G401.6 (cell line): ENCODE measurements at regions not wholly inside any gene's neighbourhood (a gene's known extent, or its start where the extent isn't known, plus 50 kb on each side); places are given as distances from the start of the nearest gene placed in this dataset.
"Not testable (repeated sequence)": the region's sequence is repeated elsewhere in the genome, so short reads cannot be mapped to it uniquely, and the experiment has no call there.

Source experiments
- FAIRE-seq: peaks from 2 replicates; lab custom pipeline; 2012; peaks lifted over from hg19 to GRCh38; lab: Jason Lieb, UNC

DNA sequence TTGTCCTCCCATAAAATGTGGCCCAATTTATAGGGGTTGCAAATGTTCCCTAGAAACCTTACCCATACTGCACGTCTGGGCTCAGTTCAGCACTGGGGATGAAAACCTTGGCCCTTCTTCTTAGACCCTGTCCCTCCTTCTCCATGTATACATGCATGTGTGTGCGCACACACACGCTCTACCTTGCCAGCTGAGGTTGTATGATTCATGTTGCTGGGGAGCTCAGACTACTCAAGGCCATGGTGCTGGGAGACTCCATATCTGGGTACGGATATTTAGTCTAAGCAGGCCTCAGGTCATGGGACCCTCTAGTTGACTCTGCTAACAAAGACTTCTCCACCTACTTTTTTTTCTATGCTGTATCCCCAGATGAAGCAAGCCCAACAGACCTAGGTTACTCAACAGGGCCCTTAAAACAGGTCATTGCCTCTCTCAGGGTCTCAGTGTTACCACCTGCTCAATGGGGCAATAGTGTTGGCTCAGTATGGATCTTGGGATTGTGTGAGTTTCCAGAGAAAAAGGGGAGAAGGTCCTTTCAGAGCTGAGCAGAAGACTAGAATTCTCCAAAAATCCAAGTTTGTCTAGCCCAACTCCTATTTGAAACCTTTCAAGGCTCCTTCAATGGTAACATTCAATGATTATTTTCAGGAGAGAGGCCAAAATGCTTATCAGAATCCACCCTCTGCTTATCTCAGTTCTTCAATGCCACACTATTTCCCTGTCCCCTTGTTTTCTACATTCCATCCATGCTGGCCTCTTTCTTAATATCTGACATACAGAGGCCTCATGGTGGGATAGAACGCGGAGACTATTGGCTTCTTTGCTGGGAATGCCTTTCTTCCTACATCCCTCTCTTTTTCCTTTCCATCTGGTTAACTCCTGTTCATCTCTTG is 123.6 kb upstream of the PITX1 start:
- FAIRE-seq = no peak

GRCh38 chr5:135156715-135157404 is 122.8 kb upstream of the PITX1 start:
- FAIRE-seq = no peak

DNA sequence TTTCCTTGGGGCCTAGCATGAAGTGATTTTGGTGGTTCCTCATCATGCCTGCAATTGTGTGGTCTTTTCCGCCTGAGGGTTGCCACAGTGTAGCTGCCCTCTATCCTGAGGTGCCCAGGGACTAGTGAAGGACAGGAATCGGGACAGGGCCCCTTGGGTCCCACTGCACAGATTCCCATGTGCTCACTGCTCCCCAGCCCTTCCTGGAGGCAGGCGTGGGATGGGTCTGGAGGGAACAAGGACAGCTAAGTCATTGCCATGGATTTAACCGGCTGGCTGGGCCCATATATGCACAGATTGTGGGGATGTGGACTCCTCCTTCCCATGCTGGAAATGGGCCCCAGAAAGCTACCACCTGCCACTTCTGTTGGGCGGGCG is 122.3 kb upstream of the PITX1 start:
- FAIRE-seq = no peak

DNA sequence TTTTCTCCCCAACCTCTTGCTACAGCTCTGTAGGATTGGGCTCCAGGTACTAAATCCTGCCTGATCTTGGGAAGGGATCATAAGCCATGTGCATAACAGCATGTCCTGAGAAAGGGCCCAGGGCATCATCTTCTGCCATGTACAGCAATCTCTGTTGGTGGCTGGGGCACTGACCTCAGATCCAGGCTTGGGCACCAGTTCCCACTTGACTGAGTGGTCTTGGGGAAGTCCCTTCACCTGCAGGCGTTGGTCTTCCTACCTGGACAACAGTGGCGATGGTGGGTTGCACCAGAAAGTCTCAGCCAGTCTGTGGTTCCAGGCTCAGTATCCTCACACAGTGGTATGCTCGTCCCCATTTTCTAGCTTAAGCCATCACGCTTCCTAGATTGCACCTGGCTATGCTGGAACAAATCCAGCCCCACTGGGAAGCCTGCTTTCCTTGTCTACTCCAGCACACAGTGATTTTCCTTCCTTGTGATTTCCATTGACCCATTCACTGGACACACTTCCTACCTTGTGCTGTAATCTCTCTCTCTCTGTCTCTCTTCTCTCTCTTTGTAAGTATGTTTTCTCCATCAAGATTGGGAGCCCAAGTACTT is 121.7 kb upstream of the PITX1 start:
- FAIRE-seq = no peak

DNA sequence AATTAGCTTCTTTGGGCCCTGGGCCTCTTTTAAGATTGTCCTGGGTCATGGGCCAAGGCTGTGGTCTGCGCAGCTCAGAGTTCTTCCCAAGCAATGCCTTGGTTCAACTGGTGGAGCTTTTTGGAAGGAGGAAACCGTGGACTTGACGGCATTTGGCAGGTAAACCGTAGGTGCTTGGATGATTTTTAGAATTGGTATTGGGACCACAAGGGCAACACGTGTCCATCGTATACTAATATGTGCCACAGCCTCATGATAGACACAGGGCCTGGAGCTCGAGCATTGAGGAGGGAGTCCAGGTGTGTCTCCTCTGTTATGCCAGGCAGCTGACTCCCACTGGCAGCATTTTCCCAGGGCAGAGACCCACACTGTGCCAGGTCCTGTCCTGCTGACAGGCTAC is 120.9 kb upstream of the PITX1 start:
- no peak for FAIRE-seq

DNA sequence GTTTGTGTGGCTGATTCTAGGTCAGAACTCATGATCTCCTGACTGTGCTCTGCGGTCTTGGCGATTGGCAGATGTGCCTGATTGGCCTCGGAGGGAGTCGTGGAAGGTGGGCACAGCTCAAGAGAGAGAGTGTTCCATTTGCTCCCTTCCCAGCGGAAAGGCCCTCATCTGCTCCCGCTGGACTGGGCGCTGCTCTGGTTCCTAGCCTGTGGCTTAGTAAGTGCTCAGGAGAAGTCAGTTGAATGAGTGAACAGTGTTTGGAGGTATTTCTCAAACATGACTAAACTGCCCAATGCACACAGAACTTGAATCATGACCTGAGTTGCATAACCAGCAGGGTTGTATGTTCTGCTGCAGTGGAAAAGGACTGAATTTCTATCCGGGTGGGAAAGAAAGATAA is 120.2 kb upstream of the PITX1 start:
- FAIRE-seq = no peak

DNA sequence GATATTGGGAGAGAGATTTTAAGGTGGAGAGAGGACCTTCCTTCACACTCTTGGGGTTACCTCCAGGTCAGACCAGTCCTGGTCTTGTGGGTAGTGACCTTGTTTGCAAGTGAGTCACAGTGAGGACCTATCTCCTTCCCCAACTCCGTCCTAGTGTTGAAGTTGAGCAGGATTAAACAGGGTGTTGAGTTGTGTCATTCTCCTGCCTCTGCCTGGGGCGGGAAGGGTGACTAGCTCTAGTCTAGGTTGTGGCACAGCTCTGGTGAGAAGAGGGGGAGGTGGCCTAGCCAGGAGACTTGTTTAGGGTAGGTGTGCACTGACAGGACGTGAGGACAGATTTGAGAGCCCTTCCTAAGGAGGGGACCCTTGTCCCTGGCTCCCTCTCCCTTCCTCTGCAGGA is 119.6 kb upstream of the PITX1 start:
- no peak for FAIRE-seq

DNA sequence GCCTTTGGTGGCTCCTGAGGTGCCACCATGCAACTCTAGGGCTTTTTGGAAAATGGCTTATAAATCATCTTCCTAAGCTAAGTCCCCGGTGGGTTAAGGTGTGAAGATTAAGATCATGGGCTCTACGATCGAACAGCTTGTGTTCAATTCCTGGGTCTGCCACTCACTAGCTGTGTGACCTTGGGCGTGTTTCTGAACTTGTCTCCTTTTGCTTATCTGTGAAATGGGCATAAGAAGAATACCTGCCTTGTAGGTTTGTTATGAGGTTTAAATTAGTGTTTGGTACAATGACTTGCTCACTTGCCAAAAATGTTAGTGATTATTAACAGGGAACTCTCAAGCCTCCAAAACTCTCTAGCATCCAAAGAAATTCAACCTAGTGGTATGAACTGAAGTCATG is 119.2 kb upstream of the PITX1 start:
- FAIRE-seq = no peak

- not testable (repeated sequence) for FAIRE-seq
These were observed 117.6 kb upstream of the PITX1 start for GRCh38 chr5:135151660-135152059.

- no peak for FAIRE-seq
These were observed 117.2 kb upstream of the PITX1 start for GRCh38 chr5:135151256-135151655.

DNA sequence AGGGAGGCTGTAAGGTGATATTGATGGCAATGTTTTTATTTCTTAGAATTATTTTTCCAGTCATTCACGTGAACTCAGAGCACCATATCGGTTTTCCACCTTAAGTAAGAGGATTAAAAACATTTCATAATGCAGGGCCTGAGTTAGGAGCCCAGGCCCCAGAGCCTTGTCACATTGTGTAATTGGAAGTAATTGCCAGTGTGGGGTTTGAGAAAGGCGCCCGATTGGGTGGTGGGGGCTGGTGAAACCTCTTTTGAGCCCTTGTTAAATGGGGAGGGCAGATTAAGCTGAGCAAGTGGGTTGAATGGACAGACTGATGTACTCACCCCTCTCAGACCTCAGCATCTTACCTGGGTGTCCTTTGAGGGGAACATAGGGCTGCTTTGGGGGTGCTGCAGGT is 116.7 kb upstream of the PITX1 start:
- no peak for FAIRE-seq

DNA sequence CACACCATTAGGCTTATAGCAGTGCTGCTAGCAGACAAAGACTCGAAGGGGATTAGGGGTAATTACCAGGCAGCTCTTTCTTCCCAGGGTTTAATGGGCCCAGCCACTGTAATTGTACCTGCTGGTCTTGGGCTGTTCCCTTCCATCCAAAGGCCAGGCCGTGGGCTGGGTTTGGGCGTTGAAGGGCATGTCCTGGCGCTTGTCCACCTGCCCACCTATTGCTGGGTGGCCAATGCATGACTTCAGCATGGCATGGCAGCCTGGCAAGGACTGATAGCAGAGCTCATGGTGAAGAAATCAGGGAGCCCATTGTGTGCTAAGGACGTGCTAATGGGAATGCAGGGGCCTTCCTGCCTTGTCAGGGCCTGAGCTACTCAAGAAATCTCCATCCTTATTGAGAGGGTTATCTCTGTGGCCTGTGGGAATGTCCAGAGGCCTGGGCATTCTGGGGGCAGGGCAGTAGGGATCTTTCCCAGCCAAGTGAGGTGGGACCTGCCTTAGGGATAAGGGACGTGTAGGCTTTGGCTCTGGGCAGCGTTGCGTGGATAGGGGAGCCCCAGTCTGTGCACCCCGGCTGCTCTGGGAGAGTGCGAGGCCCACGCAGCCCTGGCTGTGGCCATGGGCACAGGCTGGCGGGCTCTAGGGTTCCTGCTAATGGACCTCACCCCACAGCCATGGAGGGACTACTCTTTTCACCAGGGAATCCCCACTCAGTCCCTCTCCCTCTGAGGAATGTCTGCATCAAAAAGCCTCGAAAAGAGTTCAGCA is 116.1 kb upstream of the PITX1 start:
- no peak for FAIRE-seq

DNA sequence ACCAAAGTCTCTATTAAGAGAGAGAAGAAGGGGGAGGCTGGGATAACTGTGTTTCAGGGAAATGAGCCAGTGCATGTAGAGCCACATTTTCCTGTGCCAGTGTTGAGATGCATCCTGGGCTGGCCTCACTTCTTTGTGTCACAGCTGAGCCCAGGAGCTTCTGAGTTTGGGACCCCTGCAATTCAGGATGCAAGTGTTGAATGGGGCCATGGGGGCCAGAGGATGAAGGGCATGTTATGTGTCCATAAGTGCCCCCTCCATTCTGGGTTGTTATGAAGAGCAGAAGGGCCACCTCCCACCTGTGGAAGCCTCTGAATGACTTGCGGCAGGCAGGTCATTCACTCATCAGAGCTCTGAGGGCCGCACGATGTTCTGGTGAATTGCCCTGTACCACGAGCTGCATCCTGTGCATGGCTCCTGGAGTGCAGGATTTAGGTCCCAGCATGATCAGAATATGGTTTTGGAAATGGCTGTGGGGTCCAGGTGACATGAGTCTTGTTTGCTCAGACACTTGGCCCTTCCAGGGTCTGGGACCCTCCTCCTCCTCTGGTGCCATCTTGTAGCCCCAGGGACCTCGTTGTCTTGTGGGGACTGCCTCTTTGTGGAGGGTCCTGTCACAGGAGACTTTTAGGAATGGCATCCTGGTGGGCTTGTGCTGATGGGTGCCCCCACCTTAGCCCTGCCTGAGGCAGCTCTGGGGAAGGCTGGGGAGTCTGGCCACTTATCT is 115.4 kb upstream of the PITX1 start:
- no peak for FAIRE-seq

GRCh38 chr5:135147294-135148090 is 113.5 kb upstream of the PITX1 start:
- no peak for FAIRE-seq

DNA sequence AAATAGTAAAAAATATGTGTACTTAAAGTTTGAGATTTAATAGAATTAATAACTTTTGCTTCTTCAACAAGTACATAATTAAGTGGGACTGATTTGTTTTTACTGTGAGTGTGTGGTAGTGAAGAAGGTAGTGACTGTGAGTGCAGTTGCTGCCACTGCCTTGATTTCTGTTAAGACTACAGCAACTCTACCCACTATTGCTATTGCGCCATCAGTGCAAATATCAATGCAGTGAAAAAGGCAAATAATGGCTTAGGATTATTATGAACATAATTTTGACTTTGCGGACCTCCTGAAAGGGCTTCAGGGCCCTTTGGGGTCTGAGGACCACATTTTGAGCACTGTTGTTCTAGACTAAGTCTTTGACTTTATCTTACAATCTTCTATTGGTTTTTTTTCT is 112.0 kb upstream of the PITX1 start:
- no peak for FAIRE-seq

DNA sequence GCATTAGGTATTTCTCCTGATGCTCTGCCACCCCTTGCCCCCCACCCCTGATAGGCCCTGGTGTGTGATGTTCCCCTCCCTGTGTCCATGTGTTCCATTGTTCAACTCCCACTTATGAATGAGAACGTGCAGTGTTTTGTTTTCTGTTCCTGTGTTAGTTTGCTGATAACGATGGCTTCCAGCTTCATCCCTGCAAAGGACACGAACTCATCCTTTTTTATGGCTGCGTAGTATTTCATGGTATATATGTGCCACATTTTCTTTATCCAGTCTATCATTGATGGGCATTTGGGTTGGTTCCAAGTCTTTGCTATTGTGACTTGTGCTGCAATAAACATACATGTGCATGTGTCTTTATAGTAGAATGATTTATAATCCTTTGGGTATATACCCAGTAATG is 109.7 kb upstream of the PITX1 start:
- not testable (repeated sequence) for FAIRE-seq

GRCh38 chr5:135141303-135142268 is 107.6 kb upstream of the PITX1 start:
- no peak for FAIRE-seq

- no peak for FAIRE-seq
These were observed 106.6 kb upstream of the PITX1 start for GRCh38 chr5:135140446-135141204.
